Fibroblast of skin of back (primary cell): ENCODE measurements at regions not wholly inside any gene's neighbourhood (a gene's known extent, or its start where the extent isn't known, plus 50 kb on each side); places are given as distances from the start of the nearest gene placed in this dataset.

ENCODE experiments used
- DNase-seq: peaks from one replicate; pipeline ENCODE4 v3.0.0-alpha.2; 2013

DNA sequence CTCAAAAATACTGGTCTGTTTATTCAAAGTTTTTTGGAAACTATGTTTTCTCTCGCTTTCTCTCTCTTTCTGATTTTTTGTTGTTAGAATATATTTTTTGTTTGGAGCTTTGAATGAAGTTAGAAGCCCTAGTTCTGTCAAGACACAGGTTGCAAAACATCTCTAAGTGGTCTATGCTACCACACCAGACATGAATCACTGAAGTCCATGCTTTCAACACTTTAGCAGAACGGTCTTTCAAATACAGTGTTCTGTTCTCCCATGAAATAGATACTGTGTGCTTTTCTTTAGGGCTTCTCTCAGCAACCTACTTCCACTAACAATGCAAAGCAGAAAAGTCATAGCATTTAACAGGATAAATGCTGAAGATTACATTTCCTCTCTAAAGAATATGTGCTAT lies 392.5 kb downstream of the TMEM167A start:
- no peak for DNase-seq

GRCh38 chr5:82684165-82684564 lies 393.0 kb downstream of the TMEM167A start:
- no peak for DNase-seq

DNA sequence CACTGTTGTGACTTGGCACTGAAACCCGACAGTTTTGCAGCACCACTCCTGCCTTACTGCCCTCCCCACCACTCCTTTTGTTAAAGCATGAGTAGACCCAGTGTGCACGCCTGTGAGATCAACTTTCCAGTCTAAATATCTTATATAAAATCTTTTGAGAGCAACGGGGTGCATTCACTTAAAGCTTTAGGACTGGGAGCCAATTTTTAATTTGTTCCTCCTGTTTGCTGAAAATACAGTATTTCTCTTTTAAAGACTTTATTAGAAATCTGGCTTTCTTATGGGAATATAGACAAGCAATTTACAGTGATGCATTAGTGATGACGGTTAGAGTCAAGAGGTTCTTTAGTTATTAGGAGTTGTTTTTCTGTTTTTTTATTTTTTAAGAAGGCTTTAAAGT lies 397.5 kb downstream of the TMEM167A start:
- DNase-seq = no peak

DNA sequence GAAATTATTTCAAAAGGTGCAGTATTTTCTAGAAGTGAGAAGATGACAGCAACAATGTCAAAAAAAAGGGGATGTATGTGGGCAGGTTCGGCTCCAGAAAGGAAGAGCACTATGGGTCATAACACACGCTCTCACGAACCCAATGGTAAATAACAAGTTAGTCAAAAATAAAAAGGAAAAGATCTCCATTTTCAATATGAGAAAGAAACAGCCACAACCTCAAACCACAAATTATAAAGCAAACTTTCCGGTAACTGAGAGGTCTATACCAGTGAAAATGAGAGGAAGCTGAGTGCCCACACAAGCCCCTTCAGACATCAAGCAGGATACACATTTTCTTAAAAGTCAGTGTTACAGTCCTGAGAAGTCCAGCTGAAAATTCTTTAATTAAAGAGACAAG lies 398.5 kb upstream of the RPS23 start:
- no peak for DNase-seq

- no peak for DNase-seq
These were observed 396.5 kb upstream of the RPS23 start for GRCh38 chr5:82674671-82675070.

- no peak for DNase-seq
These were observed 395.1 kb upstream of the RPS23 start for GRCh38 chr5:82673057-82673809.

DNA sequence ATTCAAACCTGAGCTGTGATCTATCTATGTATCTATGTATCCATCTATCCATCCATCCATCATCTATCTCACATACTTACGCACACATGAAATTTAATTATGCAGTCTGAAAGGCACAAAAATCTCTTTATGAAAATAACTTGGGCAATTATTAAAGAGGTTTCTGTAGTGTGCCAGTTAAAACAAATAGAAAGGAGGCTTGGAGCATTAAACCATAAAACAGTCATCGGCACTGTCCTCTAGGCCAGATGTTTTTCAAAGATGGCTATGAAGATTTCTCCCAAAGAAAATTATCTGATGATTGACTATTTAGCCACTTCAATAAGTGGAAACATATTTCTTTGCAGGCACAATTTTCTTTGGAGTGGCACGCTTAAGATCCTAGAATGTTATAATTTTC lies 392.5 kb upstream of the RPS23 start:
- DNase-seq = no peak

DNA sequence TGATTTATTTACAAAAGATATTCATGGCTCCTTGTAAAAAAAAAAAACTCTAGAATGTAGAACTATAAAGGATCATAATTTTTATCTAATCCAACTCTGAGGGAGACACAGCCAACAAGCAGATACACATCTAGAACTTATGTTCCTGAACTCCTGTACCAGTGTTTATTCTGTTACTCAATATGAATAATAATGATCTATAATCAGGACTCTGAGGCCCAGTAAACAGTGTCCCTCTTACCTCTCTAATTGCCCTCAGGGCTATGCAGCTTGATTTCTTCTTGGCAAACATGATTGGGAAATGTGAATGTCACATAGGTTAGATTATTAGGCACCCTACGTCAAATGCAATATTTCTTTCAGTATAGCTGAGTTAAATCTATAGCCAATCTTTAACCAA lies 391.6 kb upstream of the RPS23 start:
- no peak for DNase-seq

- no peak for DNase-seq
These were observed 388.2 kb upstream of the RPS23 start for GRCh38 chr5:82666312-82666711.

DNA sequence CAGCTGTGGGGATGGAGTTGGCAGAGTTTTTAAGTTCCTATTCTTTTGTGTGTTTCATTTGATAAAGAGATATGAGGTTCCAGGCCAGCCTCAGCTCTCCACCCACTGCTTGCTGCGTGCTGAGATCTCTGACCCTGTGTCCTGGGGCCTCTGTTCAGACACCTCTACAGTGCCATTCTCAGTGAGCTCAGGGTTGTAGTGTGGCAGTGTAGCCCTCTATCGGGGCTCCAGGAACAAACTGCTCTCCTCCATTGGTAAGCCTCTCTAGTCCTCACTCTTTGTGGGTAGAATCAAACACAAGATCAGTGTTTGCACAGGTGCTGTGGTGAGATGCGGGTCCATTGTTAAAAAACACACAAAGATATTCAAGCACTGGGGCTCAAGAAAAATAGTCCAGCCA lies 386.6 kb upstream of the RPS23 start:
- DNase-seq = no peak

DNA sequence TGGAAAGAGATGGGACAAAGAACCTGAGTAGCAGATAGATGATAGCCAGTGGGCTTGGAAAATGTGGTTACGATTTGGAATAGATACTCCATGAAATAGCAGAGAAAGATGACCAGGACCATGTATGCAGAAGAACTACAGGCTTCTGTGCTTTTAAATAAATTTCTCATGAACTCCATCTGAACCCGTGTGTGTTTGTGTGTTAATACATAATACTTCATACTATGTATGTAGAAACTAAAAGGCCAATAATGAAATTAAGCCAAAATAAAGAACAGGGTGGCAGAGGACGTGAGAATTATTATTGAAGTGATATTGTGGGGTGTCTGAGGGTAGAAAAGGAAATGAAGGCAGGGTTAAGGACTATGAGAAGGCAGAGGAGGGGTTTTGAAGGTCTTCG lies 385.1 kb upstream of the RPS23 start:
- DNase-seq = no peak

GRCh38 chr5:82662340-82662739 lies 384.2 kb upstream of the RPS23 start:
- DNase-seq = no peak

GRCh38 chr5:82661933-82662332 lies 383.8 kb upstream of the RPS23 start:
- DNase-seq = no peak

DNA sequence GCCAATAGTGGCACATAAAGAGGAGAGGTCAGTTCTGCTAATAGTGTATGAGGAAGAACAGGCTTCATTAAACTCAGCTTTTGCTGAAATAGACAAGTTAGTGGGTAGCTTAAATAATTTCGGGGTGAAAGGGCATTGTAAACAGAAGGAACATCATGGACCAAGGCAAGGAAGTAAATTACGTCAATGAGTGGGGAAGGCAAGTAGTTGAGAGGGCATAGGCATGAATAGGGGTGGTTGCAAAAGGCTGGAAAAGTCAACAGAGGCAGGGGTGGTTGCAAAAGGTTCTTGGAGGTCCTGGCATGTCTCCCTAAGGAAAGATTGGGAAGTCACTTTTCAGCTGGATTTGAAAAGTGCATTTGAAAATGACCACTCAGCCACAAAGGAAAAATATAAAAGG lies 383.3 kb upstream of the RPS23 start:
- no peak for DNase-seq

DNA sequence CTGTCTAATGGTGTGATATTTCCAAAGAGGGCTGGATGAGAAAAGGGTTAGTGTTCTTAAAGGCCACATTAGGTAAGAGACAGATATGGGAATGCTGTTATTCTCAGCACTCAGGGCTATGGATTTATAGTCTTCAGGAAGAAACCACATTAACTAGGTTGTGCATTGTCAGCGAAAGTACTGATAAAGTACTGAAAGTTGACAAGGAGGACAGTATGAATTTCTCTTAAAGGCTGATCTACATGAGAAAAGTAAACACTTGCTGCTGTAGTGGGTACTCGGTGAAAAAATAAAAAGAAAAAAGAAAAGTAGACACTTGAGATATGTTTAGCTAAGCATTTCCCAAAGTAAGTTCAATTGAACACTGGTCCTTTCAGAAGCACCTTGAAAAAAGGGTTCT lies 381.0 kb upstream of the RPS23 start:
- DNase-seq = no peak

- DNase-seq = no peak
These were observed 379.0 kb upstream of the RPS23 start for GRCh38 chr5:82657033-82657699.

GRCh38 chr5:82656341-82656761 lies 378.2 kb upstream of the RPS23 start:
- no peak for DNase-seq

GRCh38 chr5:82655078-82655477 lies 376.9 kb upstream of the RPS23 start:
- no peak for DNase-seq

GRCh38 chr5:82649943-82650342 lies 371.8 kb upstream of the RPS23 start:
- no peak for DNase-seq

- no peak for DNase-seq
These were observed 366.6 kb upstream of the RPS23 start for GRCh38 chr5:82644766-82645165.

DNA sequence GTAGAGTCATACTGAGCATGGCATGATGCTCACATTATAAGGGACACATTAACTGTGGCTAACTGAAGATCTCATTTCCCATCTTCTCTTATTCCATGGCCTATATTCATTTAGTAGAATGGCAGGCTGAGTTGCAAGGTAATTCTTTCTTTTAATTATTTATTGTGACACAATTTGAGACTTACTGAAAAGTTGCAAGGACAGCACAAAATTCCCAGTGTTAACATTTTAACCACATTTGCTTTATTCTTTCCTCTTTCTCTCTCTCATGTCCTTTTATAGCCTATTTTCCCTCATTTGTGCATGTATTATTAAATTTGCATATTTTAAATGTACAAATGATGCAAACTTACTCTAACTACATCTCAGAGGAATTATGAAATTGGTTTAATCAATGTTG lies 366.1 kb upstream of the RPS23 start:
- DNase-seq = no peak

- no peak for DNase-seq
These were observed 364.2 kb upstream of the RPS23 start for GRCh38 chr5:82642313-82642712.

DNA sequence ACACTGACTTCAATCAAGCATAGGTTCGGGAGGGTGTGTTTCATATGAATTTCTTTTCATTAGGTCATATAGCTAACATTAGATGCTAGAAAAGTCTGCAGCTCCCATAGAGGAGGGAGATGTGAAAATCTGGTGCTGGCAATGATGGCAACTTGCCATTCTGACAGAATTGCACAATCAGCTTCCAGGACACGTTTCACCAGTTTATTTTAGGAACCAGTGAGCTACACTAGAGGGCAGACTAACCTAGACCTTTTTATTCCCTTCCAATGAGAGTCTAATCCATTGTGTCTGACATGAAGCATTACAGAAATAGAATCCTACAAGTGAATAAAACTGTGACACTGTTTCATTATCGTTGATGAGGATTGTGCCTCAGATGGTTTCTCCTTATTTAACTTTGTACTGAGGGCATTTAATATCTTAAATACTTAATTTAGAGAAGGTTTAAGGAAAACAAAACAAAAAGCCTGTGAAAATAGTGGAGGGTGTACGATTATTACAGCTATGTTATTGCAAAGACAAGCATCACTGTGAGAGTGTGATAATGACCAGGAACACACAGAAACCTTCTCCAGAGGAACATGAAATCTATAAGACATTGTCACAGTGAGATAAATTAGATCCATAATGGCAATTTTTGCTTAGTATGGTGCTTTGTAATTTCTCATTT lies 363.3 kb upstream of the RPS23 start:
- peak; percentile 86 for DNase-seq

DNA sequence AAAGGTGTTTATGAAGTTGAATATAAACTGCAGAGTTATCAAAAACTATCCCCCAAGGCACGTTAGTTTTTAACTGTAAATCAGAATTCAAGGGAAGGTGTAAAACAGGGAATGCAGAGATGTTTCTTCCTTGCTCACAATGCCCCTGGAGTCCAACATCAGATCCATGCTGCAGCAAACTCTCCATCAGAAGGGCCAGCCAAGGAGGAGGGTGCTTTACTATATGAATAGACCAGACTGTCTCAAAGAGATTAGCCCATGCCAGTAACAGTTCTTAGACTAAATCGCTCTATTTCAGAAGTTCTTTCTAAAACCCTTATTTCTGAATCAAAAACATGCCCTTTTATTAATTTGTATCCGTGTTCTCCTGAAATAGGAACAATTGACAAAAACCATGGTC lies 362.8 kb upstream of the RPS23 start:
- DNase-seq = no peak
